Hippocampal formation (tissue), 2 donors: ENCODE measurements at regions not wholly inside any gene's neighbourhood (a gene's known extent, or its start where the extent isn't known, plus 50 kb on each side); places are given as distances from the start of the nearest gene placed in this dataset.

Experiments
- DNase-seq, 2 donors: peaks; one replicate each; lab custom pipeline; 2025; lab: John Stamatoyannopoulos, UW

GRCh38 chr20:57897156-57897874 is 187.5 kb upstream of the PMEPA1 start:
- no peak for DNase-seq

- no peak for DNase-seq
Measured at GRCh38 chr20:57896563-57896962, 186.7 kb upstream of the PMEPA1 start.

GRCh38 chr20:57896017-57896416 is 186.2 kb upstream of the PMEPA1 start:
- no peak for DNase-seq

GRCh38 chr20:57895161-57895855 is 185.5 kb upstream of the PMEPA1 start:
- no peak for DNase-seq

GRCh38 chr20:57894522-57894921 is 184.7 kb upstream of the PMEPA1 start:
- DNase-seq: no peak

GRCh38 chr20:57894096-57894495 is 184.3 kb upstream of the PMEPA1 start:
- DNase-seq: no peak

- DNase-seq: no peak
Measured at GRCh38 chr20:57893366-57893999, 183.7 kb upstream of the PMEPA1 start.

- no peak for DNase-seq
Measured at GRCh38 chr20:57892471-57892870, 182.7 kb upstream of the PMEPA1 start.

GRCh38 chr20:57891014-57891413 is 181.2 kb upstream of the PMEPA1 start:
- no peak for DNase-seq

- DNase-seq: no peak
Measured at GRCh38 chr20:57890202-57890800, 180.5 kb upstream of the PMEPA1 start.

- no peak for DNase-seq
Measured at GRCh38 chr20:57888591-57888990, 178.8 kb upstream of the PMEPA1 start.

- no peak for DNase-seq
Measured at GRCh38 chr20:57884956-57885355, 175.1 kb upstream of the PMEPA1 start.

GRCh38 chr20:57883761-57884160 is 173.9 kb upstream of the PMEPA1 start:
- DNase-seq: no peak

GRCh38 chr20:57883224-57883623 is 173.4 kb upstream of the PMEPA1 start:
- DNase-seq: no peak

GRCh38 chr20:57882451-57883161 is 172.8 kb upstream of the PMEPA1 start:
- no peak for DNase-seq

- DNase-seq: no peak
Measured at GRCh38 chr20:57881466-57882385, 171.9 kb upstream of the PMEPA1 start.

GRCh38 chr20:57880571-57880892 is 170.7 kb upstream of the PMEPA1 start:
- no peak for DNase-seq

- DNase-seq: no peak
Measured at GRCh38 chr20:57879779-57880570, 170.2 kb upstream of the PMEPA1 start.

GRCh38 chr20:57879437-57879778 is 169.6 kb upstream of the PMEPA1 start:
- DNase-seq: no peak

GRCh38 chr20:57878786-57879424 is 169.1 kb upstream of the PMEPA1 start:
- DNase-seq: no peak
